PC-9 (cell line): ENCODE measurements at regions not wholly inside any gene's neighbourhood (a gene's known extent, or its start where the extent isn't known, plus 50 kb on each side); places are given as distances from the start of the nearest gene placed in this dataset.
"Not testable (repeated sequence)": the region's sequence is repeated elsewhere in the genome, so short reads cannot be mapped to it uniquely, and the experiment has no call there.

Experiments
- BruUV-seq: library from RNA; stranded (reverse); fragments of 400-500 nt; replicated peaks from 2 replicates; lab custom pipeline; 2021; lab: Mats Ljungman, UMichigan
- CTCF ChIA-PET: fragments of 300-600 bp; sonication (Branson Sonifier 250); formaldehyde crosslinking; loops from one replicate; lab custom pipeline; 2022; ENCODE audit warnings: antibody characterized with exemption; lab: Charles Lee
- POLR2A ChIA-PET: fragments of 300-600 bp; sonication (Branson Sonifier 250); formaldehyde crosslinking; loops from one replicate; lab custom pipeline; 2022; ENCODE audit warnings: antibody characterized with exemption; ENCODE audit not compliant: unreplicated experiment; lab: Charles Lee
- DNase-seq, 2 experiments: peaks; one replicate each; pipeline versions ENCODE4 v3.0.0 to v3.0.0-alpha.2; 2015 to 2022; ENCODE audit warnings: mixed read lengths in 1 of 2
- H2AFZ ChIP-seq: fragments of 200-600 bp; sonication (generic); 2 replicates; pipeline ENCODE4 v1.8.1; 2017; ENCODE audit warnings: antibody characterized with exemption
- H3F3A ChIP-seq: fragments of 200-600 bp; sonication (generic); 2 replicates; pipeline ENCODE4 v1.8.1; 2017; ENCODE audit warnings: antibody characterized with exemption, mild to moderate bottlenecking, low read depth; ENCODE audit not compliant: insufficient read depth
- H3K27ac ChIP-seq: fragments of 200-600 bp; sonication (generic); 2 replicates; pipeline ENCODE4 v1.6.1; 2016; ENCODE audit warnings: mixed run types
- H3K27me3 ChIP-seq: fragments of 200-600 bp; sonication (generic); 2 replicates; pipeline ENCODE4 v1.6.1; 2016; ENCODE audit warnings: low read depth, mixed run types; ENCODE audit not compliant: insufficient read depth
- H3K36me3 ChIP-seq: fragments of 200-600 bp; sonication (generic); 2 replicates; pipeline ENCODE4 v1.6.1; 2016; ENCODE audit warnings: low read depth, mixed run types
- H3K4me1 ChIP-seq: fragments of 200-600 bp; sonication (generic); replicated peaks from 2 replicates; pipeline ENCODE4 v1.6.1; 2016; ENCODE audit warnings: mixed run types; ENCODE audit not compliant: insufficient read depth
- H3K4me2 ChIP-seq: fragments of 200-600 bp; sonication (generic); 2 replicates; pipeline ENCODE4 v1.6.1; 2017; ENCODE audit warnings: mixed run types
- H3K4me3 ChIP-seq: fragments of 200-600 bp; sonication (generic); 2 replicates; pipeline ENCODE4 v1.6.1; 2016; ENCODE audit warnings: mixed run types
- H3K79me2 ChIP-seq: fragments of 200-600 bp; sonication (generic); 2 replicates; pipeline ENCODE4 v1.6.1; 2017; ENCODE audit warnings: low read depth, mixed run types
- H3K9me2 ChIP-seq: fragments of 200-600 bp; sonication (generic); 2 replicates; pipeline ENCODE4 v1.8.1; 2017; ENCODE audit warnings: mild to moderate bottlenecking; ENCODE audit not compliant: insufficient read depth
- H3K9me3 ChIP-seq: fragments of 200-600 bp; sonication (generic); 2 replicates; pipeline ENCODE4 v1.8.1; 2016; ENCODE audit warnings: low read depth; ENCODE audit not compliant: insufficient read depth
- H4K20me1 ChIP-seq: fragments of 200-600 bp; sonication (generic); 2 replicates; pipeline ENCODE4 v1.8.1; 2017; ENCODE audit not compliant: insufficient read depth
- intact Hi-C: fragments of 100-400 bp; cut with micrococcal nuclease; formaldehyde crosslinking; loops from one replicate; pipeline ENCODE4 v1.10.0; 2022; ENCODE audit not compliant: unreplicated experiment

DNA sequence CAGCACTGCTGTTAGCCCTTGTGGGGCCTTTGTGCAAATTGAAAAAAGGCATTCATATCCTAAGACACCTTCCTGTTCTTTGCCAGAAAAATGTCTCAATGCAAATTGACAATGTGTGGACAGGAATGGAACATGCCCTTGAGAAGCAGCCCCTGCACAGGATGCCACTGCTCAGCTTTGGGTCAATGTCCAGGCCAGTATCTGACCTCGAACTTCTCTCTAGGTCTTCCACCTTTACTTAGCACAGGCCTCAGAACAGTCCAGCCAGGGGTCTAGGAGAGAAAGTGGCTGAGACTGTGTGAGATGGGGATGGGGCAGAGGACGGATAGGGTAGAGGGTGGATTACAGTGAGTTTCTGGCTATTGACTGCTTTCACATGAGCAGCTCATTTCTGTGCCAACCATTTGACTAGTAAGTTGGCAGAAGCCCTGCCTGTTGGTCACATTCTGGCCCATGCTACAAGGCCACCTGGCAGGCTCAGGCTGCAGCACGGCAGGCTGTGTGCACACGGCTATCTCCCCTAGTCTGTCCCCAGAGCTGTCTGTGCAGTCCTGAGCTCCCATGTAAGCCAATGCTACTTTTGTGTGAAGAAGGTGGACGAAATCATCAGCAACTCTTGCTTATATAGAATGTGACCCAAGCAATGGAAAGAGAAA lies 254.5 kb upstream of the PLGLB1 start:
- DNase-seq, H3K9me3 ChIP-seq, H2AFZ ChIP-seq, H3K4me1 ChIP-seq, H3K27me3 ChIP-seq, H3K4me3 ChIP-seq, H3K27ac ChIP-seq, BruUV-seq, H3K4me2 ChIP-seq, H3F3A ChIP-seq, intact Hi-C loops, H4K20me1 ChIP-seq, H3K79me2 ChIP-seq, CTCF ChIA-PET, POLR2A ChIA-PET, H3K36me3 ChIP-seq, H3K9me2 ChIP-seq: not testable (repeated sequence)

DNA sequence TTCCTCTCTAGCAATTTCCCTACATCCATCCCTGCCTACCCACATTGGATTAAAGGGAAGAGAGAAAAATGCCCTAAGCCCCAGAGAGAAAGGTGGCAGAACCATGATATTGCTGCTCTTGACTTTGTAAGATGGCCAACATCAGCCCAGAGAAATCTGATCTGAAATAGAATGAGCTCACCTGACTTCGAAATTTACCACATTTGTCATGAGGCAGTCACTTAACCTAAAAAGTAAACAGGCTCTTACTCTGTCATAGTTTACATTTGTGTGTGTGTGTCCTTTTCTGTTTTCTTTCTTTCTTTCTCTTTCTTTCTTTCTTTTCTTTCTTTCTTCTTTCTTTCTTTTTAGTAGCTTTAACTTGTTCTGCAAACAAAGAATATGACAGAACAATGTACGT lies 255.0 kb upstream of the PLGLB1 start:
- not testable (repeated sequence) for H3K79me2 ChIP-seq

DNA sequence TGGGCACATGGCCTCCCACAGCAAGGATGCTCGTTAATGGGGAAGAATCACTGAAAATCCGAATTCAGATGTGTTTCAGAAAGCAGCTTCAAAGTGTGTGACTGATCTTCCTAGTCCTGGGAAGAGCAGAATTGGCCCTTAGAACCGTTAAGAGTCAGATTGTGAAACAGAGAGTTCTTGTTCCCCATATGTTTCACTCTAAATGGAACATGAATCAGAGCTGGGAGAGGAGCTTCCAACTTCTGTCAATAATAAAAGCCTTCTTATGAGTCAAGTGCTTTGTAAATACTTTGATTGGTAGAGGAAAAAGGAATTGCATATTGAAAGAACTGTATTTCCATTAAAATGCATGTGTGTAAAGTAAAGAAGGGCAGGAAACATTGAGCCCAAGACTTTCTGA lies 256.1 kb upstream of the PLGLB1 start:
- POLR2A ChIA-PET, H3K4me2 ChIP-seq, H3K79me2 ChIP-seq, H3K4me3 ChIP-seq, H4K20me1 ChIP-seq, intact Hi-C loops, DNase-seq, H3K27me3 ChIP-seq, CTCF ChIA-PET, H2AFZ ChIP-seq, H3K4me1 ChIP-seq, H3K27ac ChIP-seq, BruUV-seq, H3K9me3 ChIP-seq, H3K9me2 ChIP-seq, H3F3A ChIP-seq, H3K36me3 ChIP-seq: not testable (repeated sequence)

More for the DNA sequence above, 255.0 kb upstream of the PLGLB1 start:
- H3K36me3 ChIP-seq, BruUV-seq, H3K4me1 ChIP-seq, H3K27me3 ChIP-seq, intact Hi-C loops, POLR2A ChIA-PET, H3K9me2 ChIP-seq, H3K4me3 ChIP-seq, H3K9me3 ChIP-seq, H2AFZ ChIP-seq, H3F3A ChIP-seq, H3K4me2 ChIP-seq, H4K20me1 ChIP-seq, H3K27ac ChIP-seq, DNase-seq: not testable (repeated sequence)
- CTCF ChIA-PET = interaction anchor here (0.6 kb wide), 1 partner anchor 1334 kb away, joined by 4 read pairs; no protein-coding TSS in a partner anchor

DNA sequence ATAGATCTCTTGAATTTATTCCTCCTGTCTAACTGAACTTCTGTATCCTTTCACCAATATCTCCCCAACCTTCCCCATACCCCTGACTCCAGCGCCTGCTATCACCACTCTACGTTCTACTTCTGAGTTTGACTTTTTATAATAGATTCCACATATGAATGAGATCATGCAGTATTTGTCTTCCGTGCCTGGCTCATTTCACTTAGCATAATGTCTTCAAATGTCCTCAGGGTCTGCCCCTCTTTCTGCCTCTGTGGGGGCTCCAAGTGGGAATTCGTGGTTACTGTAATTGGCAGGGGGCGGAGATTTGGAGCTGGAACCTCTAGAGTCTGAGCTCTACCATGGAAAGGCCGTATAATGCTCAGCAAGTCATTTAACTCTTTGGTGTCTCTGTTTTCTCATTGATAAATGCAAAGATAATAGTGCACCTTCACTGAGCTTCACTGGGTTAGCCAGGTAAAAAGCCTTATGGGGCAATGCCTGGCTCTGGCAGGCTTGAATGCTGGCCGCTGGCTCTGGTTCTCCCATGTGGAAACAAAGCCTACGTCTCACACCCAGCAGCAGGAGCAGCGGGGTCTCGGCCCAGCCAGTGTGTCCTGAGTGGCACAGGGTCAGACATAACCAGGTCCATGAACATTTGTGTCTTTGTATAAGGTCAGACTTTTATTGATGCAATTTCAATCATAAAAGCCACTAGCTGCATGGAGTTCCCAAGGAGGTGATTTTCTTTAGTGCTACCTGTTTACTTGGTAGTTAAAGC lies 259.1 kb upstream of the PLGLB1 start:
- H3K9me3 ChIP-seq, H3K36me3 ChIP-seq, BruUV-seq, DNase-seq, H3K79me2 ChIP-seq, H3K27ac ChIP-seq, H2AFZ ChIP-seq, H3K4me1 ChIP-seq, CTCF ChIA-PET, H3F3A ChIP-seq, H3K27me3 ChIP-seq, intact Hi-C loops, H3K4me3 ChIP-seq, POLR2A ChIA-PET, H4K20me1 ChIP-seq, H3K4me2 ChIP-seq, H3K9me2 ChIP-seq: not testable (repeated sequence)

DNA sequence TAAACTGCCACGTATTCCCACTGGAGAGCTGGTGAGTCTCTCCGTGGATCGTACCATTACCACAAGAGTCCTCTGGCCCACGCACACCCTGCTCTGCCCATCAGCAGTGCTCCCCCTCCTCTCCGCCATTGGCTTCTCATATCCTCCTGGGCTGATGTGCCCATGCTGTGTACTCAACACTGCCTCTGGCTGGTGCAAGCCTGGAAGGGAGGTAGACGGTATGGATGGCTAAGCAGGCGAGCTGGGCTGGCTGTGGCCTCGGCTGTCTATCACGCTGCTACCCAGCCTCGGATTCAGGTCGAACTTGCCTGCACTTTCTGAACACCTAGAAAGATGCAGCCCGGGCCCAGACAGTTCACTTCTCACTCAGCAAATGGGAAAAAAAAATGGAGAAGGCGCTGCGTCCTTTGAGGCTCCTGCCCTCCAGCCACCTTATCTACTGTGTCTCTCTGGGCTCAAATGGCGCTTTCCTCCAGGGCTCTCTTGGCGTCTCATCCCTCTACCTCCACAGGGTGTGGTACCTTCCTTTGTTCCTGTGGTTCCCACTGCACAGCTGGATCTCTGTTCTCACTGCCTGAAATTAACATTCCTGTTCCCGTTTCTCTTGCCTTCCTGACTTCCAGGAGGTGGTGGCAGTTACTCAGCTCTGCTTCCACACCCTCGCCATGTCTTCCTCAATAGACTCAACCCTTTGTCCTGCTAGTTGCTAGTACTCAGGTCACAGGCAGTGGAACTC lies 262.3 kb upstream of the PLGLB1 start:
- H2AFZ ChIP-seq, H3K4me2 ChIP-seq, intact Hi-C loops, H3F3A ChIP-seq, BruUV-seq, CTCF ChIA-PET, H3K79me2 ChIP-seq, H3K4me3 ChIP-seq, H3K9me2 ChIP-seq, POLR2A ChIA-PET, H3K9me3 ChIP-seq, DNase-seq, H3K27me3 ChIP-seq, H3K36me3 ChIP-seq, H3K27ac ChIP-seq, H4K20me1 ChIP-seq, H3K4me1 ChIP-seq: not testable (repeated sequence)

DNA sequence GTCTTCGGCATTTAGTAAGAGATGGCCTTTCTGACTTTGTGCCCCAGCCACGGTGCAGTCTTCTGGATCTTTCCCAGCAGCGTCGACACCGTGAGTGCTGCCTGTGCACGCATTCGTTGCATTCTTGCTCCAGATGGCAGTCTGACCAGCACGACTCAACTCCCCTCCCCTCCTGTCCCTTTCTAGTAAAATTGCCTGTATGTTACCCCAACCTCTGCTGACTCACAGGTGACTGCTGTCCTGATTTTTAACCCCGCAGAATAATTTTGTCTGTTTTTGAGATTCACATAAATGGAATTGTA lies 262.8 kb upstream of the PLGLB1 start:
- H3K4me1 ChIP-seq, POLR2A ChIA-PET, H3K27ac ChIP-seq: not testable (repeated sequence)

DNA sequence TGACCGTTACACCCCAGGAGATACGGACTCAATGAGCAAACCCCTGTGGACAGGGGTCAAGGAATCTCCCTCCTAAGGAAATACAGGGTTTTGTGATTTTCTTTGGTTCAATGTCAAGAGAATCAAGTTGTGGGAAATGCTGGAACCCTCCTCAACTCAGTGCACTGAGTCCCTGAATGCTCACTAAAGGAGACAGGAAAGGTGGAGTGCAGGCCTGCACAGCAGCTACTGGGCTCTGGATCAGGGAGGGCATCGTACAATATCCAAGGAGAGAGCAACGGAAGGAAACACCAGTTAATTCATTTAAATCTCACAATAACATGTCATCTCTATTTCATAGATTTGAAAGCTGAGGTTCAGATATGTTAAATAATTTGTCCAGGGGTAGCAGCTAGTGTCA lies 263.5 kb upstream of the PLGLB1 start:
- H3K4me2 ChIP-seq, H3K79me2 ChIP-seq, H3K9me2 ChIP-seq, H2AFZ ChIP-seq, DNase-seq, H3K4me1 ChIP-seq, POLR2A ChIA-PET, H3K9me3 ChIP-seq, H3K36me3 ChIP-seq, BruUV-seq, intact Hi-C loops, H3F3A ChIP-seq, H3K27ac ChIP-seq, CTCF ChIA-PET, H4K20me1 ChIP-seq, H3K4me3 ChIP-seq, H3K27me3 ChIP-seq: not testable (repeated sequence)

More for the DNA sequence above, 262.8 kb upstream of the PLGLB1 start:
- intact Hi-C loops, H3K9me2 ChIP-seq, DNase-seq, H3K79me2 ChIP-seq, H3K4me2 ChIP-seq, H4K20me1 ChIP-seq, H3K9me3 ChIP-seq, H3K27me3 ChIP-seq, H3K4me3 ChIP-seq, BruUV-seq, H2AFZ ChIP-seq, CTCF ChIA-PET, H3K36me3 ChIP-seq, H3F3A ChIP-seq: not testable (repeated sequence)
